ENCODE measurements at regions not wholly inside any gene's neighbourhood (a gene's known extent, or its start where the extent isn't known, plus 50 kb on each side); places are given as distances from the start of the nearest gene placed in this dataset.

DNA sequence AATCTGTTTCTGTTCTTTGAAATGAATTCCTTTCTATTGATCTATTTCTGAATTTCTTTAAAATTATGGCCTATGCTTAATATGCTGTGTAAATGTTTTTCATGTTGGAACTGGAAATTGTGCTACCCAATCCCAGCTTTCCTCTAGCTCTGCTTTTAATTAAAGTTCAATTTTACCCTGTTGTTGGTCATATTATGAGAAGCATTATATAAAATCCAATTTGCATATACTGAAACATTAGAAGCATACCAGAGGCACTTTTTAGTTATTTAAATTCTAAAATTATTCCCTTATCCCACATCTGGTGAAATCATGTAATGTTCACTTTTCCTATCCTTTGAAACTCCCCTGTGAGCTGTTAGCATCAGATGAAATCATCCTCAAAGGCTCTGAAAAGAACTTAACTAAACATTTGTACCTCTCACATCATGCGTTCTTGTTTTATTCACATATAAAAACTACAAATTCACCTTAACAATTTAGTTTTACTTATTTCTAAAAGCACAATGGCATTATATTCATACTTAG lies 160.6 kb upstream of the COL21A1 start:
- DNase-seq (ENCODE audit: low read depth), result no peak

DNA sequence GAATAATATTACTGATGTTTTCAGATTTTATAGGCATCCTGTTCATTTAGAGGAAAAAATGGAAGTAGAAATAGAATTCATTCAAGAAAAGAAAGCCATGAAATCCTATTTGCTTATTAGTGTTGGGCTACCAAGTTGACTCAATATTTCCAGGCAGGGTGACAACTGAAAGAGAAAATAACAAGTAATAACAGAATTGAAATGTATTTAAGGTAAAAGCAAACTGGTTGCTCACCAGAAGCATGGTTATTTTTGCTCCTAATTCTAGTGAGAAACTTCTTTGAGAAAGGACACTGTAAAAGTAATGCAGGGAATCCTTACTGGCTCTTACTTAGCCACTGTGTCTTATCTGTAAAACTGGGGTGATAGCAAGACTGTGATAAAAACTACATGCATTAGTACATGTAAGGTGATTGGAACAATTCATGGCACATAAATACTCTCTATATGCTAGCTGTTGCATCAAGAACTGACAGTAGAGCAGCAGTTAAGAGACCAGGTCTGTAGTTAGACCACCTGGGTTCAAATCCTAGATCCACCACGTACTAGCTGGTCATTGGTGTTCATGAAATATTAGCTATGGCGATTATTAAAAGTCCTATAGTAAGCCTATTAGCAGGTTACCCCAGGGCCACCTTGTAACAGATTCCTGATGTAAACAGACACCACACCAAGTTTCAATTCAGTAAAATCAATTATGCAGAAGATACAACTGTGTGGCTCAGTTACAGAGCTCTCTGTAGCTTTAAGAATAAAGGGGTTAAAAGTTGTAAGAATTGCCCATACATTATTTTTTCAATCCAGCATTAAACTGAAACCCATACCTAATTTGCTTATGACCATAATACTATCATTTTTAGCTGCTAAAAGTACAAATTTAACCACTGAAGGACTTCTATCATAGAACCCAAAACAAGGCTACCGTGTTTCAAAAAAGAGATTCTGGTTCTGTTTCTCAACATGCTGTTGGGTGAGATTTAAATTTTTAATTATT lies 159.2 kb upstream of the COL21A1 start:
- DNase-seq (ENCODE audit: low read depth), result no peak

DNA sequence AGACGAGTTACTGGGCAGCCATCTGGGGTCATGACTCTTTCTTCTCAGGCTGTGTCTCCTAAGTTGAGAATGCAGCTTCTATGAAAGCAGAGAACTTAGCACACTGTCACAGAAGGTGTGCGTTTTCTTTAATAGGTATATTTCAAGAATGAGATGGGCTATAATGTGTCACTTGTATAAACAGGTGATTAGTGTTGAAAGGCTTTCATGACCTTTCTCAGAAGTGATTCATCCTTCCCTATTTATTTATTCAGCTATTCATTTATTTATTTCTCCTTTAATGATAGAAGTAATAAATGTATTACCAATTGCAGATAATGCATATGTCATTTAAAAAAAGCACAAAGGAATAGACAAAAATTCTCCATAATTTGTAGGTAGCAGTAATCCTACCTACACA lies 157.2 kb upstream of the COL21A1 start:
- DNase-seq (ENCODE audit: low read depth), result no peak

DNA sequence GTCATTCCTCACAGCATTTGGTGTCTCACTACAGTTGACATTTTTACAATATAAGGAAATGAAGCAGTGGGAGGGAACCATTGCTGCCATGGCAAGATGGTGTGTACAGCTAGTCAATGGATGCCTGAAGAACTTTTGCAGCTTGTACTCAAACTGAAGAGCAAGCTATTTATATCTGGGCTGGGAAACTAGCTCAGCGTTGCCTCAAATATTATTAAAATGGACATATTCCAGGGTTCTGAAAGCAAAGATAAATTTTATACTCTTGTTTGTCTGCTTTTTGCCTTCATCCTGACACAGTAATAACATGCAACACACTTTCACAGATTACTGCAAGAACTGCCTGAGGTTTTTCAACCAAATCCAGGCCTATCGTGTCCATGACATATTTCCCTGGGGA lies 156.4 kb upstream of the COL21A1 start:
- DNase-seq (ENCODE audit: low read depth), result no peak

DNA sequence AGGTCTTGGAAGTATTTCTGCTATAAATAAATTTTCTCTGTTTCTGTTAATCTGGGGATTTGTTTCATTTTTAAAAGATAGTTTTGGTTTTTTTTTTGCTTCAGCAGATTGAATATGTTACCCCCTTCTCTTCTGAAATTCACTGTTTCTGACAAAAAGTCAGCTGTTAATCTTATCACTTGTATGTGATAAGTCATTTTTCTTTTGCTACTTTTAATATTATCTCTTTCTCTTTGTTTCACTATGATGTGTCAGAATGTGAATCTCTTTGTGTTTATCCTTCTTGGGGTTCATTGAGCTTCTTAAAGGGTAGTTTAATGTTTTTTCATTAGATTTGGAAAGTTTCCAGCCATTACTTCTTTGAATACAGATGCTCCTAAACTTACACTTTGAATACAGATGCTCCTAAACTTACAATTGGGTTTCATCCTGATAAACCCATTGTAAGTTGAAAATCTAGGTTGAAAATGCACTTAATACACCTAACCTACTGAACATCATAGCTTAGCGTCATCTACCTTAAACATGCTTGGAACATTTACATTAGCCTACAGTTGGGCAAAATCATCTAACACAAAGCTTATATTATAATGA lies 154.2 kb upstream of the COL21A1 start:
- no peak for DNase-seq (ENCODE audit: low read depth)

DNA sequence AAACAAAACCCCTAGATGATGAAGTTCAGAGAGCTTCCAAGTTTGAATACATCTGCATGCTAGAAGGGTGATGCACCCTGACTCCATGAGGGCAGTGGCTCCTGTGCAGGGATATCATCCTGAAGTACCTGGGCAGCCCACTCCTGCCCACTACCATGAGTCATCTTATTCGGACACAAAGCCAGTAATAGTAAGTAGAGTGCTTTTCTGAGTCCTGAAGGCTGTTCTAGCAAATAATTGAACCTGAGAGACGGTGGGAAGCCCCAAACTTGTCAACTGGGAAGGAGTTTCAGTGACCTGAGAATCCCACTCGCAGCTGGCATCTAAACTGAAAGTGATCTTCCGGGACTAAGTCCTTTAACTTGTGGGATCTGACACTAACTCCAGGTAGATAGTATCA lies 152.9 kb upstream of the COL21A1 start:
- no peak for DNase-seq (ENCODE audit: low read depth)

DNA sequence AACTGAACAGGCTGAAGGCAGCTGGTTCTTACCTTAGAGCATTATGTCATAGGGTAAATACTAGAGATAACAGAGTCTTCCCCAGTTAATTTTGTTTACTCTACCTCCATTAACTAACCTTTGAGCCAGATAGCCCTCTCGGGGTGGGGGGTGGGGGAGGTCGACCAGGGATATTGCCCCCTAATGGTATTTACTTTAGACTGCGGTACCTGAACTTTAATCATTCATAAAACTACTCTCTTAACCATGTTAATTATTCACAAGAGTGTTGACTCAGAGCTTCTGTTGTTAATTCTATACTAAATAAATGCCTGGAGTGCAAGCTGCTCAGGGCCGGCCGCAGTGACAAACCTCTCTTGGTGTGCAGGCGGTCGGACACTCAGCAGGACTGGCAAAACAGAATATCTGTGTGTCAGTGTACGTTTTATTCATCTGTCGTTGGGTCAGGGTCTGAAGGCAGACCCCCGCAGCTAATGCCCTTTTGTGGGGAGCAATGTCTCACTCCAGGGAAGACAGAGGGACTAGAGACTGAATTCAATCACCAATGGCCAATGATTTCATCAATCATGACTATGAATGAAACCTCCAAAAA lies 152.4 kb upstream of the COL21A1 start:
- DNase-seq (ENCODE audit: low read depth), result no peak

DNA sequence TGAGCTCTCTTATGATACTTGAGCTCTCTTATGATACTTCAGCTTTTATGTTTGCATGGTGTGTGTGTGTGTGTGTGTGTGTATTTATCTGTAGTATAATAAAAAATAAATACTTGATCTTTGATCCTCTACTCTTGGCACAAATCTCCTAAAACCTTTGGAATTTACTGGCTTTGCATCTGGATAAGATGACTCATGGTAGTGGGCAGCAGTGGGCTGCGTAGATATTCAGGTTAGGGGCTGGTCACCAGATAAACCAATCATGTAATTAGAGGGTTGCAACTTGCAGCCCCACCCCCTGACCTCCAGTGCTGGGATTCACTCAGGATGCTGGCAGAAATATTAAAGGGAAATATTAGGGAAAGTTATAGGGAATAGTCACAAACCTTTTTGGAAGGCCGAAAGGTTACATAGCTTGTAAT lies 151.9 kb upstream of the COL21A1 start:
- no peak for DNase-seq (ENCODE audit: low read depth)

DNA sequence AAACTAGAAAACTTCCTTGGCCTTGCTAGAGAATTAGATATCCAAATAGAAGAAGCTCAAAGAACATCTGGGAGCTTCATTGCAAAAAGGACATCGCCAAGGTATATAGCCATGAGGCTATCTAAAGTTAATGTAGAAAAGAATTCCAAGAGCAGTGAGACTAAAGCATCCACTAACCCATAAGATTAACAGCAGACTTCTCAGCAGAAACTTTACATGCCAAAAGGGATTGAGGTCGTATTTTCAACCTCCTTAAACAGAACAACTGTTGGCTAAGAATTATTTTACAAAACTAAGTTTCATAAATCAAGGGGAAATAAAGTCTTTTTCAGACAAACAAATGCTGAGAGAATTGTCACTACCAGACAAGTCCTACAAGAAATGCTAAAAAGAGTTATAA lies 149.1 kb upstream of the COL21A1 start:
- DNase-seq (ENCODE audit: low read depth), result no peak

DNA sequence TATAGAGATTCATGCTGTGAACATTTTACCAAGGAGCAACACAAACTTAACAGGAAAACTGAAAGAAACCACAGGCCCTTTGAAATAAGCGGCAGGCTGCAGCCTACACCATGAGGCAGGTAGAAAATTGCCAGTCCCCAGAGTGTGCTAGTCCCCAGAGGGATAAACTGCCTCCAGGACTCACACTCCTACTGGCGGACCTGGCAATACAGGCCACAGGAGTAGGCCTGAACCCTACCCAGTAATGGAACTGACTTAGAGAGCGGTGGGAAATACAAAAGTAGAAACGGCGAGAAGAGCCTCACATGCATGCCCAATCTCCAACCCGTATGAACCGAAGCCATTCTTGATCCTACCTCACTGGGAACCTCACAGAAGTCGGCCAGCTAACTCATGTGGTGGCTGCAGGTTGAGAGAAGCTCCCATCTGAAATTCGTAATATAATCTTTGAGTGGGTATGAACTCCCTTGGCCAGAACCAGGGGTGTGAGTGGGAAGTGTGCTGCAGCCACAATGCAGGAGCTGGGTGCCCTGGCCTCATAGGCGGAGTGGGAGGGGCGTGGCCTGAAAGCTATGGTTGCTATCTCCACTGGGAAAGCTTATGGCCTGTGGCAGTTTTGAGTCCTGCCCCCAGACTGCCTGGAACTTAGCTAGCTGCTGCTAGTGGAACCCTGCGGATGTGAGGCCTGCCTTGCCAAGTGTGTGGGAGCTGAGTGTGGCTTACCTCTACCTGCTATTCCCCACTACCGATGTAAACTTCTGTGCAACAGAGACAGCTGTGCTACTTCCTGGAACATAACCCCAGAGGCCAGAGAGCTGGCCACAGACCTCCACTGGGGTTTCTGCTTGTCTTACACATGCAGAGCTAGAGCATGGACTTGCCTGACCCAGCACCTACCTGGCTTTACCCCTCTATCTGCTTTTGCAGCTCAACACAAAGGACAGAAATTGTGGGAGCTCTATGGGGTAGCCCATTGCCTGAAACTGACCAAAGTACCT lies 146.5 kb upstream of the COL21A1 start:
- DNase-seq (ENCODE audit: low read depth), result no peak

DNA sequence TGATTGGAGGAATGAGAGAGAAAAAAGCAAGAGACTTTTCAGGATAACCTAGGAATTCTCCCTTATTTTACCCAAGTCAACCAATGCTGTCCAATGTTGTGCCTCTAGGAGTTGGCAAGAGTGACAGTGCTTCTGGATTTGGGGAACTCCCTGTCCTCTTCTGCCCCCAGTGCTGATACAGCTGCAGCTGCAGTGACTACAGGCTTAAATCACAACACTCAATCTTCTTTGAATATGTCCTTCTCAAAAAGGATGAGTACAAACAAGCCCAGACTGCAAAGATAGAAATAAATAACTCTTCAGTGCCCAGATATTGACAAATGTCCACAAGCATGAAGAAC lies 141.0 kb upstream of the COL21A1 start:
- DNase-seq (ENCODE audit: low read depth), result no peak

DNA sequence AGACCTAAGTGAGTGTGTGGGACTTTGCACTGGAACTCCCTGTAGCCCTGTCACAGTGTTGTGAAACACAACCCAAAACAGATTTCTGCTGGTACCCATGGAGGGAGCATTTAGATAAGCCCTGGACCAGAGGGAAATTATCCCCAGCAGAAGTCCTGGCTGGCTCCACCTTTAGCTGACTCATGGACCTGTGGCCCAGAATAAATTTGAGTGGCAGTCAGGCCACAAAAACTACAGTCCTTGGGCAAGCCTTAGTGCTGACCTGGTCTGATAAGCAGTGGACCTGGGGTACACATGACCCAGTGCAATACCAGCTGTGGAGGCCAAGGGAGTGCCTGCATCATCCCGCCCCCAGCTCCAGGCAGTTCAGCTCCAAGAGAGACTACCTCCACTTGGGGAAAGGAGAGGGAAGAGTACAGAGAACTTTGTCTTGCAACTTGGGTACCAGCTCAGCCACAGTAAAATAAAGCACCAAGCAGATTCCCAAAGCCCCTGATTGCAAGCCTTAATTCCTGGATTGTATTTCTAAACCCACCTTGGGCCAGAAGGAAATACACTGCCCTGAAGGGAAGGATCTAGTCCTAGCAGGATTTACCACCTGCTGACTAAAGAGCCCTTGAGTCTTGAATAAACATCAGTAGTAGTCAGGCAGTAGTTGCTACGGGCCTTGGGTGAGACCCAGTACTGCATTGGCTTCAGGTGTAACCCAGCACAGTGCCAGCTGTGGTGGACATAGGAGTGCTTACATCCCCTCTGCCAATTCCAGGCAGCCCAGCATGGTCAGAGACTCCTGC lies 140.4 kb upstream of the COL21A1 start:
- no peak for DNase-seq (ENCODE audit: low read depth)

DNA sequence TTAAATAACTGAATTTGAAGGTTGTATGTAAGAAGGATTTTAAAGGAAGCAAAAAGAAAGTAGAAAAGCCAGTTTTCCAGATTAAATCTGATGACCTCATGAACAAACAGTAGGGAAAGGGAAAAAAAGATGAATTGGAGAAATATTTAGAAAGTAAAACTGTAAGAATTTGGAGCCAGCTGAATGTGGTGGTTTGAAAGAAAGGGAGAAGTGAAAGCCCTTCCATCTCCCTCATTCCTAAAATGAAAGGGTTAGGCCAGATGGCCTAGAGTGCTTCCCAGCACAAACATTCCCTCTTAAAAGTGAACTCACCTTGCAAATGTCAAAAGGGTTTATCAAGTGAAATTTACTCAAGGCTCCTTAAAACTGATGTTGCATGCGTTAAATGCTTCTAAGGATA lies 139.3 kb upstream of the COL21A1 start:
- no peak for DNase-seq (ENCODE audit: low read depth)

DNA sequence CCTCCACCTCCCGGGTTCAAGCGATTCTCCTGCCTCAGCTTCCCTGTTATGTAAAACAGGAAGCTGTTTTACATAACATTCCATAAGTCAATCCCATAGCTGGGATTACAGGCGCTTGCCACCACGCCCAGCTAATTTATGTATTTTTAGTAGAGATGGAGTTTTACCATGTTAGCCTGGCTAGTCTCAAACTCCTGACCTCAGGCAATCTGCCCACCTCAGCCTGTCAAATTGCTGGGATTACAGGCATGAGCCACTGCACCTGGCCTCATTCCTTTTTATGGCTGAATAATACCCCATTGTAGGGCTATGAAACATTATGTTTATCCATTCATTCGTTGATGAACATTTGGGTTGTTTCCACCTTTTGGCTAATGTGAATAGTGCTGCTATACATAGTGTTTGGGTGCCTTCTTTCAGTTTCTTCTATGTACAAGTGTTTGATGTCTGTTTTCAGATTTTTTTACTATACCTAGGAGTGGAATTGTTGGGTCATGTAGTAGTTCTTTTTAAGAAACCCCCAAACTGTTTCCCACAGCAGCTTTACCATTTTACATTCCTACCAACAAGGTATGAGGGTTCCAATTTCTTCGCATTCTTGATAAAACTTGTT lies 138.7 kb upstream of the COL21A1 start:
- no peak for DNase-seq (ENCODE audit: low read depth)

DNA sequence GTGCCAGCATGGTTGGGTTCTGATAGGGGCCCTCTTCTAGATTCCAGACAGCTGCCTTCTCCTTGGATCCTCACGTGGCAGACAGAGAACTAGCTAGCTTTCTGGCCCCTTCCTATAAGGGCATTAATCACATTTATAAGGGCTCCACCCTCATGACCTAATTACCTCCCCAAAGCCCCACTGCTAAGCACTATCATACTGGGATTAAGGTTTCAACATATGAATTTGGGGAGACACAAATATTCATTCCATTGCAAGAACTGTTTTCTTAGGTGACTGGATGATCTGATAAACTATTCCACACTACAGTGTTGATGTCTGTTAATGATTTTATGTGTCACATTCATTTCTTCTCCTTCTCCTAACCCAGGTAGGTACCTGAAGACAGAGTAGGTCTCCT lies 135.8 kb upstream of the COL21A1 start:
- DNase-seq (ENCODE audit: low read depth), result no peak

DNA sequence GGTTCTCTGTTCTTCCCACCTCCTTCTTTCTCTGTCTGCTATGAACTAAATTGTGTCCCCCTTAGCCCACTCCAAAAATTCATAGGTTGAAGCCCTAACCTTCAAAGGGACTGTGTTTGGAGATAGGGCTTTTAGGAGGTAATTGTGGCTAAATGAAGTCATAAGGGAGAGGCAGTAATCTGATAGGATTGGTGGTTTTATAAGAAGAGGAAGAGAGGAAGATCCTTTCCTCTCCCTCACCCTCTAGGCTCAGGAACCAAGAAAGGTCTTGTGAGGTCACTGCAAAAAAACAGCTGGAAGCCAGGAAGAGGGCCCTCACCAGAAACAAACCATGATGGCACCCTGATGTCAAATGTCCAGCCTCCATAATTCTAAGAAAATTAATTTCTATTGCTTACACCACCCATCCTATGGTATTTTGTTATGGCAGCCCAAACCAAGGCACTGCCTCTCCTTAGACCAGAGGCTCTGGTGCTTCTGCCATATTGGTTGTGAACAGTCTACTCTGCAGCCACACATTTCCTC lies 135.1 kb upstream of the COL21A1 start:
- DNase-seq (ENCODE audit: low read depth), result no peak

DNA sequence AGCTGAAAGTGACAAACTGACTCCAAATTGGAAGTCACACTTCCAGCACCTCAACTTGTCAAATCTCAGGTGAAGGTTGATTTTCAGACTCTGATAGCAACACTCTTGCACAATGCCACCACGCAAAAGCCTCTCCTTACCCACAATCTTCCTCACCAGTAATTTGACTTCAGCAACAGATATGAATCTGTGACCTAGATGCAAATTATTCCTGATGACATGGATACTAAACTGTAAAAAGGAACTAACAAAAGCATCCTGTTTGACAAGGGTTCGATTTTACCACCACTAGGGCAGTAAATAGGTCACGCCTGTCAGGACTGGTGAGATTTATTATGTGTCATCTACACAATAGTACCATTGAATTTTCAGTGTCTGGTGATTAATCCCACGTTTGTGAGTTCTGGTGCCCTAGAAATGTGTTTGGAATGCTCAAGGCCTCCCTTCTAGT lies 134.4 kb upstream of the COL21A1 start:
- DNase-seq (ENCODE audit: low read depth), result no peak

DNA sequence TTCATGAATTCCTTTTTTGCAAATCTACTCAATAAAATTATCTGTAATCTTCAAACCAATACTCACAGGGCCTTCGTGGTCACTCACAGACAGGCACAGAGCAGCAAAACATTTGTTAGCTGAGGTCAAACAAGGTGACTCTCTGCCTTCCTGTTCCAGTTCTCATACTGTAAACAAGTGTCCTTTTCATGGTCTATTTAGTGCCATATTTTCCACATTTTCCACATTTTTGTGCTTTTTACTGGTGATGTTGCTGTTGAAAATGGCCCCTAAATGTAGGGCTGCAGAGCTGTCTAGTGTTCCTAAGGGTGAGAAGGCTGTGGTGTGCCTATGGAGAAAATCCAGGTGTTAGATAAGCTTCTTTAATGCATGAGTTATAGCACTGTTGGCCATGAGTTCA lies 133.1 kb upstream of the COL21A1 start:
- no peak for DNase-seq (ENCODE audit: low read depth)

DNA sequence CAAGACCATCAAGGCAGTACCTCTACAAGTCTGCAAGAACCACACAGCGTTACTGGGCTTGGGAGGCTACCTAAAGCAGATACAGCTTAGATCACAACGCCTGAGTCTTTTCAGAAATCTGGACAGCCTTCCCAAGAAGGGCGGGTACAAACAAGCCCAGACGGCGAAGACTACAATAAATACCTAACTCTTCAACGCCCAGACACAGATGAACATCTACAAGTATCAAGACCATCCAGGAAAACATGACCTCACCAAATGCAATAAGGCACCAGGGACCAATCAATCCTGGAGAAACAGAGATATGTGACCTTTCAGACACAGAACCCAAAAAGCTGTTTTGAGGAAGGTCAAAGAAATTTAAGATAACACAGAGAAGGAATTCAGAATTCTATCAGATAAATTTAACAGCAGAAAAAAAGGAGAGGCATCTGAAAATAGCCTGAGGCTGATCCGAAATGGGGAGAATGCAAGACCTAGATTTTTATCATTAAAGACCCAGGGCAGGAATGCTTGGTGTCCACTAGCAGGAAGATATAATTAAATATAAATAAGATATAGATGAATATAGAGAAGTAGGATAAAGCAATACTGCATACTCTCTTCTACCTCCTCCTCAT lies 131.7 kb upstream of the COL21A1 start:
- no peak for DNase-seq (ENCODE audit: low read depth)

DNA sequence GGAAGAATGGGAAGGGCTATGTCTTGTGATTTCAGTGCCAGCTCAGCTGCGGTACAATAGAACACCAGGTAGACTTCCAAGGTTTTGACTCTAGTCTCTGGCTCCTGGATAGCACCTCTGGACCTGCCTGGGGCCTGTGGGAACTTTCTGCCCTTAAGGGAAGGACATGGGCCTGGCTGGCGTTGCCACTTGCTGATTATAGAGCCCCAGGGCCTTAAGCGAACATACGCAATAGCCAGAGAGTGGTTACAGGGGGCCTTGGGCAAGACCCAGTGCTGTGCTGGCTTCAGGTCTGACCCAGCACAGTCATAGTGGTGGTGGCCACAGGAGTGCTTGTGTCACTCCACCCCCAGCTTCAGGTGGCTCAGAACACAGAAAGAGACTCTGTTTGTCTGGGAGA lies 131.1 kb upstream of the COL21A1 start:
- no peak for DNase-seq (ENCODE audit: low read depth)
